GM12875 (cell line): ENCODE measurements at regions not wholly inside any gene's neighbourhood (a gene's known extent, or its start where the extent isn't known, plus 50 kb on each side); places are given as distances from the start of the nearest gene placed in this dataset.

ENCODE experiments used
- H3K4me3 ChIP-seq: one replicate; pipeline ENCODE4 v1.5.1; 2011; ENCODE audit warnings: low read depth, low read length, control low read depth
- TF ChIP-seq, protein P1 (sequence below): IDR thresholded peaks from 2 replicates; pipeline ENCODE4 v1.5.1; 2011; ENCODE audit warnings: low read depth, mild to moderate bottlenecking, control low read depth, inconsistent platforms, low read length, moderate library complexity, borderline replicate concordance; ENCODE audit not compliant: insufficient read depth

DNA sequence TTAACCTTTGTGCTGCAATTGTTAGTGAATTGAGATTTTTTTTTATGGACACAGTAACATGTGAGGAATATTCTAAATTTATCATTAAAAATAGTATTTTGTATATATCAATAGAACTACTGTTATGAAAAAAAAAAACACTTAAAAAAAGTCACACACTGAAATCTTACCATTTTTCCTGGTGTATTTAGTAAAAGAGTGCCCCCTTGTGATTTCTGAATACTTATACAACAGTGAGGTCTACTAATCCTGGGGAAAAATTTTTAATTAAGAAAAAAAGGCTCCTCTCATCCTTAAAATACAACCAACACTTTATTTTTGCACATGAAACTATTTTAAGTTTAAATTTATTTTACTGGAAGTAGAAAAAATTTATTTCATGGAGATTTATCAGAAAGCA is 56.4 kb upstream of the SPOCK3 start:
- TF ChIP-seq, protein P1, sequence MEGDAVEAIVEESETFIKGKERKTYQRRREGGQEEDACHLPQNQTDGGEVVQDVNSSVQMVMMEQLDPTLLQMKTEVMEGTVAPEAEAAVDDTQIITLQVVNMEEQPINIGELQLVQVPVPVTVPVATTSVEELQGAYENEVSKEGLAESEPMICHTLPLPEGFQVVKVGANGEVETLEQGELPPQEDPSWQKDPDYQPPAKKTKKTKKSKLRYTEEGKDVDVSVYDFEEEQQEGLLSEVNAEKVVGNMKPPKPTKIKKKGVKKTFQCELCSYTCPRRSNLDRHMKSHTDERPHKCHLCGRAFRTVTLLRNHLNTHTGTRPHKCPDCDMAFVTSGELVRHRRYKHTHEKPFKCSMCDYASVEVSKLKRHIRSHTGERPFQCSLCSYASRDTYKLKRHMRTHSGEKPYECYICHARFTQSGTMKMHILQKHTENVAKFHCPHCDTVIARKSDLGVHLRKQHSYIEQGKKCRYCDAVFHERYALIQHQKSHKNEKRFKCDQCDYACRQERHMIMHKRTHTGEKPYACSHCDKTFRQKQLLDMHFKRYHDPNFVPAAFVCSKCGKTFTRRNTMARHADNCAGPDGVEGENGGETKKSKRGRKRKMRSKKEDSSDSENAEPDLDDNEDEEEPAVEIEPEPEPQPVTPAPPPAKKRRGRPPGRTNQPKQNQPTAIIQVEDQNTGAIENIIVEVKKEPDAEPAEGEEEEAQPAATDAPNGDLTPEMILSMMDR = no peak
- no peak overlapping the region for H3K4me3 ChIP-seq

DNA sequence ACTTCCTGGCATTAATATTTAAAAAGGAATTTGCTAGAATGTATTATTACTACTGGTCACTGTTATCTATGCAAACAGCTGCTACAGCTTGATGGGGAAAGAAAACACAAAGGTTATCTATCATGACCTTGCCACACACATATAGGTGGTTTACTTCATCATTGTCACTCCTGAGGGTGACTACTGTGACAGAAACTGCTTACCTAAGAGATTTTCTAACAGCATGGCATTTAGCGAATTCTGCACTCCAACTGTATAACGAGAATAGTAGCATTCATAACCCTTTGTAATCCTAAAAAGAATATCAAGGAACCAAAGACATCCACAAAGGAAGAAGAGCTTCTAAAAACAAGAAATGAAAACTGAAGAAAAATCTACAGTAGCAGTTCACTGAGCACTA is 74.6 kb upstream of the SPOCK3 start:
- TF ChIP-seq, protein P1 = no peak
- no peak overlapping the region for H3K4me3 ChIP-seq

DNA sequence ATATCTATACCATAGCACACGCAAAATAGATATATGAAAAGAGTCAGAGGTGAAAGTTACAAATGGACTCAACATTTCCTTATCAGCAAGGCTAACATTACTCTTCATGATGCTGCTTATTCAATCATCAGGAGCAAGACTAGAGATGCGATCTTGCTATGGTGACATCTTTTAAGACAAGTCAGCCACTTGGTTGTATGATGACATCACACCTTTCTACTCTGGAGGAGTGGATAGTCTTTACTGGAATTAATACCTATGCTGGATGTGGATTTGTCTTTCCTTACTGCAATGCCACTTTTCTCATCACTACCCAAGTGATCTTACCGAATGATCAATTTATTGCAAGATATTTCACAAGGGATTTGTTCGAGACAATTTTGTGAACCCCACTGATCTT is 87.0 kb upstream of the SPOCK3 start:
- TF ChIP-seq, protein P1 = no peak

GRCh38 chr4:167339781-167340180 is 105.5 kb upstream of the SPOCK3 start:
- TF ChIP-seq, protein P1 = no peak
- no peak overlapping the region for H3K4me3 ChIP-seq

More for the DNA sequence above, 87.0 kb upstream of the SPOCK3 start:
- H3K4me3 ChIP-seq = no peak overlapping the region

- TF ChIP-seq, protein P1 = no peak
These were observed 125.4 kb upstream of the SPOCK3 start for GRCh38 chr4:167359711-167360110.

DNA sequence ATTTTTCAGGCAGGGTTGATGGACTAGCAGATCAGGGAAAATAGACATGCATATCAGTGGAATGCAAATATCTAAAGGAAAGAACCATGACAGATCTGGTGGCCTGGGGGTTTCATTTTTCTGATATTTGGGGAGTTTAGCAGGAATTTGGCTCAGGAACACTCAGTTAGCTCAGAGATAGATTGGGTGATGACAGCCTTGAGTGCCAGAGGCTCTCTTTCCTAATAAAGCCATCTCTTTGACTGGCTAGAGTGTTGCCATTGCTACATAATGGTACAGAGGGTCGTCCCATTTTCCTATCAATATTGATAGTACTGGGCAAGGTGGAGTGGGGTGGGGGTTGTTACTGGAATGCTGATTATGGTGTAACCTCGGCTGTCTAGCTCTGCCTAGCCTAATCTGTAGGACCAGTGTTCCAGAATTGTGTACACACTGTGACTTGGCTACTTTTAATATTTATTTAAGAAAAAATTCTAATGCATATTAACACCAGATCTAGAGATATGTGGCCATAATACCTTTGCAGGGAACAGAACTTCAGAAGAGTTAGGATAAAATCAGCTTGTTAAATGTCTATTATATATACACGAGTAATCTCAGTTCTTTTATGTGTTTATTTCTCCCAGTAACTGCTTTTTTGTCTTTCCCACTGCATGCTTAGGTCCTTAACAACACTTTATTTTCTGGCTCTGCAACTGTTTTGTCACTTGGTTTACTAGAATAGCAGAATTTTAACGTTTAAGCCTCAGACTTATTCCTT is 145.0 kb upstream of the SPOCK3 start:
- TF ChIP-seq, protein P1 = no peak
- H3K4me3 ChIP-seq = no peak overlapping the region

More at GRCh38 chr4:167359711-167360110, 125.4 kb upstream of the SPOCK3 start:
- no peak overlapping the region for H3K4me3 ChIP-seq

- H3K4me3 ChIP-seq = no peak overlapping the region
- TF ChIP-seq, protein P1 = no peak
These were observed 146.7 kb upstream of the SPOCK3 start for GRCh38 chr4:167380964-167381363.
